ENCODE measurements at regions not wholly inside any gene's neighbourhood (a gene's known extent, or its start where the extent isn't known, plus 50 kb on each side); places are given as distances from the start of the nearest gene placed in this dataset.

GRCh38 chr3:31223278-31223677 lies 309.4 kb upstream of the STT3B start:
- Histone ChIP-seq H3K4ac (ENCODE audit: low read depth, low read length) (no peak overlapping the region), H4K5ac (ENCODE audit: low read length) (no peak overlapping the region), H2AK5ac (ENCODE audit: low read length) (no peak overlapping the region), H3K27ac (ENCODE audit: low read depth, low read length) (no peak overlapping the region), H3K9ac (ENCODE audit: low read length) (no peak overlapping the region), H3K4me2 (ENCODE audit: low read length) (no peak overlapping the region), H4K8ac (ENCODE audit: low read depth, low read length) (no peak overlapping the region), H2BK5ac (ENCODE audit: low read length) (no peak overlapping the region), H2BK120ac (ENCODE audit: low read depth, low read length) (no peak overlapping the region), H3K4me3 (ENCODE audit: low read length) (no peak overlapping the region), H3K56ac (ENCODE audit: low read length) (no peak overlapping the region), H3K27me3 (ENCODE audit: insufficient read depth, low read length, poor library complexity) (no peaks in the 10 kb centered on the region), H3K79me1 (ENCODE audit: low read length) (no peaks in the 10 kb centered on the region), H3K23ac (ENCODE audit: low read length) (no peak overlapping the region), H3K18ac (ENCODE audit: low read length) (no peak overlapping the region), H2BK15ac (replicated peaks; ENCODE audit: low read depth) (no peak overlapping the region), H3K79me2 (ENCODE audit: control insufficient read depth, insufficient read depth, low read length) (no peaks in the 10 kb centered on the region), H3K4me1 (ENCODE audit: control insufficient read depth, low read depth, low read length) (no peaks in the 10 kb centered on the region), H3K36me3 (ENCODE audit: control insufficient read depth, insufficient read depth, low read length) (no peaks in the 10 kb centered on the region)
- WGBS (ENCODE audit: extremely low coverage, insufficient coverage, low lambda C conversion rate): no CpG with 5 or more reads among the region's 4 CpGs
- no peak for DNase-seq

DNA sequence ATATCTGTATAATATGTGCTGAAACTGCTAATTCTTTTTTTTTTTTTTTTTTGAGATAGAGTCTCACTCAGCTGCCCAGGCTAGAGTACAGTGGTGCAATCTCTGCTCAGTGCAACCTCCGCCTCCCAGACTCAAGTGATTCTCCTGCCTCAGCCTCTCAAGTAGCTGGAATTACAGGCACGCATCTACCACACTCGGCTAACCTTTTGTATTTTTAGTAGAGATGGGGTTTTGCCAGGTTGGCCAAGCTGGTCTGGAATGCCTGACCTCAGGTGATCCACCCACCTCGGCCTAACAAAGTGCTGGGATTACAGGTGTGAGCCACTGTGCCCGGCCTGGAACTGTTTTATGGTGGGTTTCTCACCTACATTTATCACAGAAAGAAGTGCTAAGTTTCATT lies 307.8 kb upstream of the STT3B start:
- H2BK120ac ChIP-seq (ENCODE audit: low read depth, low read length): no peak overlapping the region
- no peak overlapping the region for H4K8ac ChIP-seq (ENCODE audit: low read depth, low read length)
- DNase-seq: no peak
- no peaks in the 10 kb centered on the region for H3K79me1 ChIP-seq (ENCODE audit: low read length)
- no peak overlapping the region for H4K5ac ChIP-seq (ENCODE audit: low read length)
- no peaks in the 10 kb centered on the region for H3K36me3 ChIP-seq (ENCODE audit: control insufficient read depth, insufficient read depth, low read length)
- H2BK5ac ChIP-seq (ENCODE audit: low read length): no peak overlapping the region
- H3K4ac ChIP-seq (ENCODE audit: low read depth, low read length): no peak overlapping the region
- no peak overlapping the region for H2BK15ac ChIP-seq (replicated peaks; ENCODE audit: low read depth)
- H3K27me3 ChIP-seq (ENCODE audit: insufficient read depth, low read length, poor library complexity): no peaks in the 10 kb centered on the region
- WGBS (ENCODE audit: extremely low coverage, insufficient coverage, low lambda C conversion rate): no CpG with 5 or more reads among the region's 5 CpGs
- H3K18ac ChIP-seq (ENCODE audit: low read length): no peak overlapping the region
- no peak overlapping the region for H3K23ac ChIP-seq (ENCODE audit: low read length)
- H3K4me3 ChIP-seq (ENCODE audit: low read length): no peak overlapping the region
- no peak overlapping the region for H3K9ac ChIP-seq (ENCODE audit: low read length)
- H3K79me2 ChIP-seq (ENCODE audit: control insufficient read depth, insufficient read depth, low read length): no peaks in the 10 kb centered on the region
- no peak overlapping the region for H2AK5ac ChIP-seq (ENCODE audit: low read length)
- H3K4me2 ChIP-seq (ENCODE audit: low read length): no peak overlapping the region
- H3K4me1 ChIP-seq (ENCODE audit: control insufficient read depth, low read depth, low read length): no peaks in the 10 kb centered on the region
- H3K27ac ChIP-seq (ENCODE audit: low read depth, low read length): no peak overlapping the region
- H3K56ac ChIP-seq (ENCODE audit: low read length): no peak overlapping the region

- no peak for DNase-seq
Observed at GRCh38 chr3:31225923-31226322, 306.8 kb upstream of the STT3B start.

GRCh38 chr3:31226346-31226745 lies 306.4 kb upstream of the STT3B start:
- no peaks in the 10 kb centered on the region for H3K79me1 ChIP-seq (ENCODE audit: low read length)
- no peaks in the 10 kb centered on the region for H3K79me2 ChIP-seq (ENCODE audit: control insufficient read depth, insufficient read depth, low read length)
- H3K27ac ChIP-seq (ENCODE audit: low read depth, low read length): no peak overlapping the region
- H3K36me3 ChIP-seq (ENCODE audit: control insufficient read depth, insufficient read depth, low read length): no peaks in the 10 kb centered on the region
- H2AK5ac ChIP-seq (ENCODE audit: low read length): no peak overlapping the region
- H3K18ac ChIP-seq (ENCODE audit: low read length): no peak overlapping the region
- no peak overlapping the region for H3K4me2 ChIP-seq (ENCODE audit: low read length)
- no peak overlapping the region for H3K4me3 ChIP-seq (ENCODE audit: low read length)
- H3K23ac ChIP-seq (ENCODE audit: low read length): no peak overlapping the region
- H3K9ac ChIP-seq (ENCODE audit: low read length): no peak overlapping the region
- no peak for DNase-seq
- H3K4me1 ChIP-seq (ENCODE audit: control insufficient read depth, low read depth, low read length): no peaks in the 10 kb centered on the region
- H3K27me3 ChIP-seq (ENCODE audit: insufficient read depth, low read length, poor library complexity): no peaks in the 10 kb centered on the region
- H4K8ac ChIP-seq (ENCODE audit: low read depth, low read length): no peak overlapping the region
- no peak overlapping the region for H3K56ac ChIP-seq (ENCODE audit: low read length)
- H2BK5ac ChIP-seq (ENCODE audit: low read length): no peak overlapping the region
- H2BK120ac ChIP-seq (ENCODE audit: low read depth, low read length): no peak overlapping the region
- H2BK15ac ChIP-seq (replicated peaks; ENCODE audit: low read depth): no peak overlapping the region
- H3K4ac ChIP-seq (ENCODE audit: low read depth, low read length): no peak overlapping the region
- WGBS (ENCODE audit: extremely low coverage, insufficient coverage, low lambda C conversion rate): no CpG with 5 or more reads among the region's 3 CpGs
- no peak overlapping the region for H4K5ac ChIP-seq (ENCODE audit: low read length)

More at GRCh38 chr3:31225923-31226322, 306.8 kb upstream of the STT3B start:
- Histone ChIP-seq H2BK15ac (replicated peaks; ENCODE audit: low read depth) (no peak overlapping the region), H3K79me1 (ENCODE audit: low read length) (no peaks in the 10 kb centered on the region), H2BK5ac (ENCODE audit: low read length) (no peak overlapping the region), H4K8ac (ENCODE audit: low read depth, low read length) (no peak overlapping the region), H4K5ac (ENCODE audit: low read length) (no peak overlapping the region), H3K36me3 (ENCODE audit: control insufficient read depth, insufficient read depth, low read length) (no peaks in the 10 kb centered on the region), H2AK5ac (ENCODE audit: low read length) (no peak overlapping the region), H3K23ac (ENCODE audit: low read length) (no peak overlapping the region), H3K79me2 (ENCODE audit: control insufficient read depth, insufficient read depth, low read length) (no peaks in the 10 kb centered on the region), H3K27me3 (ENCODE audit: insufficient read depth, low read length, poor library complexity) (no peaks in the 10 kb centered on the region), H3K4me2 (ENCODE audit: low read length) (no peak overlapping the region), H3K4me3 (ENCODE audit: low read length) (no peak overlapping the region), H3K9ac (ENCODE audit: low read length) (no peak overlapping the region), H3K27ac (ENCODE audit: low read depth, low read length) (no peak overlapping the region), H3K56ac (ENCODE audit: low read length) (no peak overlapping the region), H3K4ac (ENCODE audit: low read depth, low read length) (no peak overlapping the region), H3K4me1 (ENCODE audit: control insufficient read depth, low read depth, low read length) (no peaks in the 10 kb centered on the region), H3K18ac (ENCODE audit: low read length) (no peak overlapping the region), H2BK120ac (ENCODE audit: low read depth, low read length) (no peak overlapping the region)
- no CpG with 5 or more reads among the region's 3 CpGs for WGBS (ENCODE audit: extremely low coverage, insufficient coverage, low lambda C conversion rate)

DNA sequence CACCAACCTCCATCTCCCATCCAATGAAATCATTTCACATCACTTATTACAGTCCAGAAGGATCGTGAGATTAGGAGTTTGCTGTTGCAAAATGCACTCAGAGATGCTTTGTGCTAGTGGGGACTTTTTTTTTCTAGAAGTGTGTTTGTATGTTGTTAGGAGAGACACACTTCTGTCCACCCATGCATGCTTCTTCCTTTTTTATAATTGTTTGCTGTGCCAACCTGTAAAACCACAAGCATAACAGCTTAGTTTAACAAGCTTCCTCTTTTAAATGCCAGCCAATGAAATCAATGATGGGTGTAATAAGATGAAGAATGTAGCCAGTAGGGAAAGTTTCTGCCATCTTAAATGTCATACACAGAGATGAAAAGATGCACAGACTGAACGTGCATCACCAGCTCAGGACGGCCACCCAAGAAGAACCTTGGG lies 305.6 kb upstream of the STT3B start:
- Histone ChIP-seq H4K8ac (ENCODE audit: low read depth, low read length) (no peak overlapping the region), H2BK5ac (ENCODE audit: low read length) (no peak overlapping the region), H3K23ac (ENCODE audit: low read length) (no peak overlapping the region), H3K4me3 (ENCODE audit: low read length) (no peak overlapping the region), H3K56ac (ENCODE audit: low read length) (no peak overlapping the region), H2BK120ac (ENCODE audit: low read depth, low read length) (no peak overlapping the region), H3K36me3 (ENCODE audit: control insufficient read depth, insufficient read depth, low read length) (no peaks in the 10 kb centered on the region), H3K4me2 (ENCODE audit: low read length) (no peak overlapping the region), H2AK5ac (ENCODE audit: low read length) (no peak overlapping the region), H4K5ac (ENCODE audit: low read length) (no peak overlapping the region), H3K27ac (ENCODE audit: low read depth, low read length) (no peak overlapping the region), H3K9ac (ENCODE audit: low read length) (no peak overlapping the region), H3K18ac (ENCODE audit: low read length) (no peak overlapping the region), H2BK15ac (replicated peaks; ENCODE audit: low read depth) (no peak overlapping the region), H3K79me2 (ENCODE audit: control insufficient read depth, insufficient read depth, low read length) (no peaks in the 10 kb centered on the region), H3K79me1 (ENCODE audit: low read length) (no peaks in the 10 kb centered on the region), H3K27me3 (ENCODE audit: insufficient read depth, low read length, poor library complexity) (no peaks in the 10 kb centered on the region), H3K4ac (ENCODE audit: low read depth, low read length) (no peak overlapping the region), H3K4me1 (ENCODE audit: control insufficient read depth, low read depth, low read length) (no peaks in the 10 kb centered on the region)
- no CpG with 5 or more reads among the region's 3 CpGs for WGBS (ENCODE audit: extremely low coverage, insufficient coverage, low lambda C conversion rate)
- DNase-seq: no peak

DNA sequence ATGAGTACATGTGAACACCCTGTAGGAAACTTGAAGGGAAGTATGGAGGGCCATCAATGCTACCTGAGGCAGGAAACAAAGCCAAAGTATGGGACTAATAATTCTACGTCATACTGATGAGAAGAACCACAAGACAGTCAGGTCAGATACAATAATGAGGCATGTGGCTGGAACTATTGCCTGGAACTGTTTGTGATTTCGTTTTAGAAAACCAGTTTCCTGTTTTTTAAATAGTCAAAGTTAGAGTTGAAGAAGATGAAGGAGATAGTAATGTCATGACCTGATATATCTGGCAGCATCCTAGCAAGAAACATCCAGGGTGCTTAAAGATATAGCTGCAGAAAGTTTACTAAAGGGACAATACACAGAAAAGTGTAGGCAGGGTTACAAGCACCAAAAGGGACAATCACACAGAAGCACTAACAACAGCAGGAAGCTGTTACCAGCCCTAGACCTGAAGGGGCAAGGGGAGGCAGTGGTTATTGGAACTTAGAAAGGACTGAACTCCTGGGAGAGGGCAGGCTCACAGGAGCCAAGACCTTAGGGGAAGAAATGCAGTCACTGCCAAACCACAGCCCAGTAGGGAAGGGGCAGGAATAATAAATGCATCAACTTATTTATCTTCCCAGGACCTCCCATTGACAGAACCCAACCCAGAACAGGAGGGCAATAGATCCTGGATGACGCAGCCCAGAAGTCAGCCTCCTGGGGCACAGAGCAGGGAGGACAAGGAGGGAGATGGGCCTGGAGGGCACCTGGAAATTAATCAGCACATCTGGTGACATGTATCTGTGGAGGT lies 302.1 kb upstream of the STT3B start:
- H3K23ac ChIP-seq (ENCODE audit: low read length): no peak overlapping the region
- no peaks in the 10 kb centered on the region for H3K36me3 ChIP-seq (ENCODE audit: control insufficient read depth, insufficient read depth, low read length)
- no peak overlapping the region for H3K4ac ChIP-seq (ENCODE audit: low read depth, low read length)
- H3K27ac ChIP-seq (ENCODE audit: low read depth, low read length): no peak overlapping the region
- no peak overlapping the region for H3K9ac ChIP-seq (ENCODE audit: low read length)
- no peak overlapping the region for H2BK120ac ChIP-seq (ENCODE audit: low read depth, low read length)
- WGBS (ENCODE audit: extremely low coverage, insufficient coverage, low lambda C conversion rate): no CpG with 5 or more reads among the region's 3 CpGs
- no peak overlapping the region for H4K8ac ChIP-seq (ENCODE audit: low read depth, low read length)
- no peak for DNase-seq
- no peaks in the 10 kb centered on the region for H3K79me1 ChIP-seq (ENCODE audit: low read length)
- no peak overlapping the region for H3K4me2 ChIP-seq (ENCODE audit: low read length)
- no peak overlapping the region for H4K5ac ChIP-seq (ENCODE audit: low read length)
- no peak overlapping the region for H2BK15ac ChIP-seq (replicated peaks; ENCODE audit: low read depth)
- no peaks in the 10 kb centered on the region for H3K27me3 ChIP-seq (ENCODE audit: insufficient read depth, low read length, poor library complexity)
- no peak overlapping the region for H3K56ac ChIP-seq (ENCODE audit: low read length)
- H2AK5ac ChIP-seq (ENCODE audit: low read length): no peak overlapping the region
- no peaks in the 10 kb centered on the region for H3K79me2 ChIP-seq (ENCODE audit: control insufficient read depth, insufficient read depth, low read length)
- H2BK5ac ChIP-seq (ENCODE audit: low read length): no peak overlapping the region
- no peaks in the 10 kb centered on the region for H3K4me1 ChIP-seq (ENCODE audit: control insufficient read depth, low read depth, low read length)
- H3K4me3 ChIP-seq (ENCODE audit: low read length): no peak overlapping the region
- H3K18ac ChIP-seq (ENCODE audit: low read length): no peak overlapping the region
